ENCODE measurements at regions not wholly inside any gene's neighbourhood (a gene's known extent, or its start where the extent isn't known, plus 50 kb on each side); places are given as distances from the start of the nearest gene placed in this dataset.

- TF ChIP-seq EP300 (IDR thresholded peaks at IDR 0.05) (no peak), CTCF (IDR thresholded peaks at IDR 0.05) (no peak), POLR2AphosphoS5 (IDR thresholded peaks at IDR 0.05) (no peak)
These were observed 142.8 kb downstream of the ETS2 start for GRCh38 chr21:38948377-38949069.

All from sigmoid colon (tissue), 4 donors.